Upper lobe of right lung (tissue), 1 donor: ENCODE measurements at regions not wholly inside any gene's neighbourhood (a gene's known extent, or its start where the extent isn't known, plus 50 kb on each side); places are given as distances from the start of the nearest gene placed in this dataset.

Experiments used
- ATAC-seq: fragments of 200-7000 bp; cut with Tn5 transposase; one replicate; pipeline ENCODE4 v1.9.1; 2020; ENCODE audit warnings: mild to moderate bottlenecking, moderate library complexity
- DNase-seq: peaks from one replicate; pipeline ENCODE4 v3.0.0-alpha.2; 2020
- H3K27ac ChIP-seq: fragments of 200-600 bp; one replicate; pipeline ENCODE4 v1.8.0; 2022
- H3K27me3 ChIP-seq: fragments of 200-600 bp; one replicate; pipeline ENCODE4 v1.8.0; 2022; ENCODE audit warnings: mild to moderate bottlenecking
- H3K36me3 ChIP-seq: fragments of 200-600 bp; one replicate; pipeline ENCODE4 v1.8.0; 2022
- H3K4me1 ChIP-seq: fragments of 200-600 bp; one replicate; pipeline ENCODE4 v1.8.0; 2022
- H3K4me3 ChIP-seq: fragments of 200-600 bp; one replicate; pipeline ENCODE4 v1.8.0; 2022; ENCODE audit warnings: mild to moderate bottlenecking
- H3K9me3 ChIP-seq: fragments of 200-600 bp; one replicate; pipeline ENCODE4 v1.8.0; 2022
- intact Hi-C: fragments of 100-400 bp; cut with DNase I; formaldehyde crosslinking; loops from one replicate; pipeline ENCODE4 v1.11.0; 2022
- TF ChIP-seq, protein P1 (sequence below): fragments of 200-600 bp; IDR thresholded peaks from one replicate; pipeline ENCODE4 v1.8.0; 2022; ENCODE audit warnings: antibody characterized with exemption
- donor health status: DM: no; HTN: yes; CAD: no; lungs with severe emphysema.

- no peak overlapping the region for H3K4me3 ChIP-seq
- no peaks in the 10 kb centered on the region for H3K36me3 ChIP-seq
- H3K4me1 ChIP-seq: peaks cover 12% of the 10 kb centered on the region
- ATAC-seq (no peak), DNase-seq (no peak)
- intact Hi-C loops: no loop called here
- TF ChIP-seq, protein P1, sequence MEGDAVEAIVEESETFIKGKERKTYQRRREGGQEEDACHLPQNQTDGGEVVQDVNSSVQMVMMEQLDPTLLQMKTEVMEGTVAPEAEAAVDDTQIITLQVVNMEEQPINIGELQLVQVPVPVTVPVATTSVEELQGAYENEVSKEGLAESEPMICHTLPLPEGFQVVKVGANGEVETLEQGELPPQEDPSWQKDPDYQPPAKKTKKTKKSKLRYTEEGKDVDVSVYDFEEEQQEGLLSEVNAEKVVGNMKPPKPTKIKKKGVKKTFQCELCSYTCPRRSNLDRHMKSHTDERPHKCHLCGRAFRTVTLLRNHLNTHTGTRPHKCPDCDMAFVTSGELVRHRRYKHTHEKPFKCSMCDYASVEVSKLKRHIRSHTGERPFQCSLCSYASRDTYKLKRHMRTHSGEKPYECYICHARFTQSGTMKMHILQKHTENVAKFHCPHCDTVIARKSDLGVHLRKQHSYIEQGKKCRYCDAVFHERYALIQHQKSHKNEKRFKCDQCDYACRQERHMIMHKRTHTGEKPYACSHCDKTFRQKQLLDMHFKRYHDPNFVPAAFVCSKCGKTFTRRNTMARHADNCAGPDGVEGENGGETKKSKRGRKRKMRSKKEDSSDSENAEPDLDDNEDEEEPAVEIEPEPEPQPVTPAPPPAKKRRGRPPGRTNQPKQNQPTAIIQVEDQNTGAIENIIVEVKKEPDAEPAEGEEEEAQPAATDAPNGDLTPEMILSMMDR: no peak
- H3K9me3 ChIP-seq: no peaks in the 10 kb centered on the region
- peak overlapping the region; percentile 30 for H3K27ac ChIP-seq
- H3K27me3 ChIP-seq: no peaks in the 10 kb centered on the region
These were observed 455.5 kb upstream of the ADAMTS5 start for GRCh38 chr21:27422435-27422834.

- peaks cover 12% of the 10 kb centered on the region for H3K4me1 ChIP-seq
- TF ChIP-seq, protein P1: no peak
- no peak overlapping the region for H3K4me3 ChIP-seq
- intact Hi-C loops: no loop called here
- DNase-seq (no peak), ATAC-seq (no peak)
- H3K9me3 ChIP-seq: no peaks in the 10 kb centered on the region
- H3K27me3 ChIP-seq: no peaks in the 10 kb centered on the region
- H3K36me3 ChIP-seq: no peaks in the 10 kb centered on the region
- H3K27ac ChIP-seq: no peak overlapping the region
These were observed 454.8 kb upstream of the ADAMTS5 start for GRCh38 chr21:27421654-27422053.

GRCh38 chr21:27419153-27419552 lies 452.3 kb upstream of the ADAMTS5 start:
- Histone ChIP-seq H3K27me3 (no peaks in the 10 kb centered on the region), H3K4me1 (peaks cover 4% of the 10 kb centered on the region), H3K36me3 (no peaks in the 10 kb centered on the region), H3K9me3 (no peaks in the 10 kb centered on the region), H3K27ac (no peak overlapping the region), H3K4me3 (no peak overlapping the region)
- ATAC-seq: no peak
- no peak for DNase-seq
- TF ChIP-seq, protein P1: no peak
- intact Hi-C loops: no loop called here

DNA sequence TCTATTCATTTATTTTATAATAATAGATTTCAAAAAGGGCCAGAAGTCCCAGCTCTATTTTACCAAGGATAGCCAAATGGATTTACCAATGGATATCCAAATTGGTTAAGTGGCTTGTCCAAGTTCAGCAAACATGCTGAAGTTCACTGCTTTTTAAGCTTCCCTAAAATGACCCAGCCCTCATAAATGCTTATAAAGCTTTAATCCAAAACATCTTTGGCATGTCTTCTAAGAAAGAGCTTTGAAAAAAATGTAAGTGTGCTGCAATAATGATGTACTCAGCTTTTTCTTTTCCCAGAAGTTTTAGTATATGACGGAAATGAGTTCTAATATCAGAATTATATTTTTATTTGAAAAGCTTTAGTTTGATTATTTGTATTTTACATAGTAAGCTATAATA lies 451.5 kb upstream of the ADAMTS5 start:
- no peak overlapping the region for H3K4me3 ChIP-seq
- H3K36me3 ChIP-seq: no peaks in the 10 kb centered on the region
- H3K9me3 ChIP-seq: no peaks in the 10 kb centered on the region
- no peak overlapping the region for H3K27ac ChIP-seq
- ATAC-seq (no peak), DNase-seq (no peak)
- peaks cover 4% of the 10 kb centered on the region for H3K4me1 ChIP-seq
- TF ChIP-seq, protein P1: no peak
- intact Hi-C loops: no loop called here
- H3K27me3 ChIP-seq: no peaks in the 10 kb centered on the region

DNA sequence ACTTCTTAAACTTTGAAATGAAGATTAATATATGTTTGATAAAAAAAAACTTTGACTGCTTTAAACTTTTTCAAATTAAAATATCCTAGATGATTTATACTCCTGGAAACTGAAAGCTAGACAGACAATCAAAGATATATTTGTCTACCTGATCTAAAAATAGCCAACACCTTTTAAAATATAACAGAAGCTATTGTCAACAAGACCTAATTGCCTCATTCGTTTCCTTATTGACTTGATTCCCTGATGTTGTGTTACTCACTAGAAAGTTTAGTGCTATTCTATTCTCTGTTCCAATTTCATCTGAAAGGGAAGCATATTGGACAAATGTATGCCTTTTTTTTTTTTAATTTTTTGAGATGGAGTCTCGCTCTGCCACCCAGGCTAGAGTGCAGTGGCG lies 445.6 kb upstream of the ADAMTS5 start:
- Histone ChIP-seq H3K4me1 (no peaks in the 10 kb centered on the region), H3K4me3 (no peak overlapping the region), H3K9me3 (no peaks in the 10 kb centered on the region), H3K36me3 (no peaks in the 10 kb centered on the region), H3K27ac (no peak overlapping the region), H3K27me3 (no peaks in the 10 kb centered on the region)
- TF ChIP-seq, protein P1: no peak
- intact Hi-C loops: no loop called here
- ATAC-seq: no peak
- DNase-seq: no peak

- TF ChIP-seq, protein P1: no peak
- intact Hi-C loops: no loop called here
- Histone ChIP-seq H3K27me3 (no peaks in the 10 kb centered on the region), H3K36me3 (no peaks in the 10 kb centered on the region), H3K9me3 (no peaks in the 10 kb centered on the region), H3K4me3 (no peak overlapping the region), H3K27ac (no peak overlapping the region), H3K4me1 (no peaks in the 10 kb centered on the region)
- DNase-seq (no peak), ATAC-seq (no peak)
These were observed 441.9 kb upstream of the ADAMTS5 start for GRCh38 chr21:27408826-27409225.
